ENCODE measurements at regions not wholly inside any gene's neighbourhood (a gene's known extent, or its start where the extent isn't known, plus 50 kb on each side); places are given as distances from the start of the nearest gene placed in this dataset.

DNA sequence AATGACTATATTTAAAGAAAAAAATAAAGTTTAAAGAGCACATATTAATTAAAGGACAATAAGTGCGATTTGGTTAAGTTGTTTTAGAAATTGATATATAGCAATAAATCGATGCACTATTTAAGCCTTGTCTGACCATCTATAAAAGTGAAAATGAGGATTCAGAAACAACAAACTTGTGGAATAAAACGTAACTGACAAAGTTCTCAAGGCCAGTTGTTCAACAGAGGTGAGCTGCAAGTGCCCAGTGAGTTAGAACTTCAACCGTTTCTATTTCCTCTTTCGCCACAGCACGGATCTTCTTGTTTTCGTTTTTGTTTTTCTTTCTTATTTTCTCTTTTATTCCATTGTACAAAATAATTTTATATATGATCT is 724.9 kb upstream of the ARRDC4 start:
- no peak overlapping the region for H3K27ac ChIP-seq (ENCODE audit: low read depth, low read length)
- no peak overlapping the region for H3K4me3 ChIP-seq (ENCODE audit: low read depth in 1 of 5, low read length in 5 of 5)
- H3K36me3 ChIP-seq (ENCODE audit: control insufficient read depth in 5 of 5, insufficient read depth in 5 of 5, low read length in 5 of 5) = no peaks in the 10 kb centered on the region
- H3K27me3 ChIP-seq (ENCODE audit: control insufficient read depth in 5 of 5, insufficient read depth in 4 of 5, low read length in 5 of 5) = no peaks in the 10 kb centered on the region
- H3K9ac ChIP-seq (ENCODE audit: low read length in 5 of 5) = no peak overlapping the region
- H3K9me3 ChIP-seq (ENCODE audit: control insufficient read depth in 5 of 5, low read length in 5 of 5) = peaks cover 0 to 4% (median 0%) of the 10 kb centered on the region in 5 donors
- H3K4me1 ChIP-seq (ENCODE audit: control insufficient read depth in 5 of 5, insufficient read depth in 5 of 5, low read length in 5 of 5) = peaks cover 0 to 6% (median 4%) of the 10 kb centered on the region in 5 donors

GRCh38 chr15:97236140-97236539 is 724.4 kb upstream of the ARRDC4 start:
- Histone ChIP-seq H3K27me3 (ENCODE audit: control insufficient read depth in 5 of 5, insufficient read depth in 4 of 5, low read length in 5 of 5) (no peaks in the 10 kb centered on the region), H3K27ac (ENCODE audit: low read depth, low read length) (no peak overlapping the region), H3K4me1 (ENCODE audit: control insufficient read depth in 5 of 5, insufficient read depth in 5 of 5, low read length in 5 of 5) (peaks cover 0 to 6% (median 4%) of the 10 kb centered on the region in 5 donors), H3K9me3 (ENCODE audit: control insufficient read depth in 5 of 5, low read length in 5 of 5) (peaks cover 0 to 4% (median 0%) of the 10 kb centered on the region in 5 donors), H3K9ac (ENCODE audit: low read length in 5 of 5) (no peak overlapping the region), H3K4me3 (ENCODE audit: low read depth in 1 of 5, low read length in 5 of 5) (no peak overlapping the region), H3K36me3 (ENCODE audit: control insufficient read depth in 5 of 5, insufficient read depth in 5 of 5, low read length in 5 of 5) (no peaks in the 10 kb centered on the region)

DNA sequence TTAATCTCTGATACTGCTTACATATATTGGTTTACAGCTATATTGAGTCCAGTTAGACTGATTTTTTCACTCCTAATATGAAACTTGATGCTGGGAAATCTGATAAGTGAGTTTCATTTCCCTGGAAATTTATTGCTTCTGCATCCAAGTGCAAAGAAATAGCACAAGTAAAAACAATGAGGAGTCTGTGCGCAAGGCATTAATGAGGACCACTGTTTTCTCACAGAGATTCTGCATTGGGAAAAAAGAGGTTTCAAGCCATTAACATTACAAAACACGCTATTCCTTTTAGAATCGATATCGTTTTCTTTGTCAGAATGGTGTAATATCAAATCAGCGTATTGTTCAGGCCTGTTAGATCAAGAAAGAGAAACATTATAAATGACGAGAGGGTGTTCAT is 723.3 kb upstream of the ARRDC4 start:
- Histone ChIP-seq H3K9ac (ENCODE audit: low read length in 5 of 5) (no peak overlapping the region), H3K27me3 (ENCODE audit: control insufficient read depth in 5 of 5, insufficient read depth in 4 of 5, low read length in 5 of 5) (no peaks in the 10 kb centered on the region), H3K4me1 (ENCODE audit: control insufficient read depth in 5 of 5, insufficient read depth in 5 of 5, low read length in 5 of 5) (peaks cover 0 to 6% (median 4%) of the 10 kb centered on the region in 5 donors), H3K27ac (ENCODE audit: low read depth, low read length) (no peak overlapping the region), H3K4me3 (ENCODE audit: low read depth in 1 of 5, low read length in 5 of 5) (no peak overlapping the region), H3K9me3 (ENCODE audit: control insufficient read depth in 5 of 5, low read length in 5 of 5) (peaks cover 0 to 4% (median 0%) of the 10 kb centered on the region in 5 donors), H3K36me3 (ENCODE audit: control insufficient read depth in 5 of 5, insufficient read depth in 5 of 5, low read length in 5 of 5) (no peaks in the 10 kb centered on the region)

GRCh38 chr15:97248376-97248775 is 712.1 kb upstream of the ARRDC4 start:
- Histone ChIP-seq H3K27ac (ENCODE audit: low read depth, low read length) (no peak overlapping the region), H3K9me3 (ENCODE audit: control insufficient read depth in 5 of 5, low read length in 5 of 5) (peaks cover 0 to 3% (median 0%) of the 10 kb centered on the region in 5 donors), H3K4me3 (ENCODE audit: low read depth in 1 of 5, low read length in 5 of 5) (no peak overlapping the region), H3K9ac (ENCODE audit: low read length in 5 of 5) (no peak overlapping the region), H3K27me3 (ENCODE audit: control insufficient read depth in 5 of 5, insufficient read depth in 4 of 5, low read length in 5 of 5) (no peaks in the 10 kb centered on the region), H3K36me3 (ENCODE audit: control insufficient read depth in 5 of 5, insufficient read depth in 5 of 5, low read length in 5 of 5) (no peaks in the 10 kb centered on the region), H3K4me1 (ENCODE audit: control insufficient read depth in 5 of 5, insufficient read depth in 5 of 5, low read length in 5 of 5) (no peaks in the 10 kb centered on the region)

DNA sequence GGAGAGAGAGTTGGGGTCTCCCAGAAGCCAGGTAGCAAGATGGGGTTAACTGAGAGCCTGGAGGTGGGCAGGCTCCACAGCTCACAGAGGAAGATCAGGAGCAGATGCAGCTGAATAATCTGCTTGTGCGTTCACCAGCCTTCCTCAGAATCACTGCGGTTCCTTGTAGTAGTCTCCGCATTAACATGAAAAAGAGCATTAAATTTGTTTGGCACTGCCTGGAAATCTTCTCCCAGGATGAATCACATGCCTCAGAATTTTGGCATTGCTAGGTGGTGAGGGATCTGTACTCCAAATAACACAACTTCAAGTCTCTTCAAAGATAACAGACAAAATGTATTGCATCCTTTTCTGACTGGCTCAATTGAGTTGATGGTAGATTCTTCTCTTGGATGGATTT is 700.6 kb upstream of the ARRDC4 start:
- no peak overlapping the region for H3K4me3 ChIP-seq (ENCODE audit: low read depth in 1 of 5, low read length in 5 of 5)
- no peak overlapping the region for H3K27ac ChIP-seq (ENCODE audit: low read depth, low read length)
- no peaks in the 10 kb centered on the region for H3K9me3 ChIP-seq (ENCODE audit: control insufficient read depth in 5 of 5, low read length in 5 of 5)
- no peaks in the 10 kb centered on the region for H3K4me1 ChIP-seq (ENCODE audit: control insufficient read depth in 5 of 5, insufficient read depth in 5 of 5, low read length in 5 of 5)
- H3K36me3 ChIP-seq (ENCODE audit: control insufficient read depth in 5 of 5, insufficient read depth in 5 of 5, low read length in 5 of 5) = no peaks in the 10 kb centered on the region
- H3K27me3 ChIP-seq (ENCODE audit: control insufficient read depth in 5 of 5, insufficient read depth in 4 of 5, low read length in 5 of 5) = peaks cover 0 to 2% (median 0%) of the 10 kb centered on the region in 5 donors
- no peak overlapping the region for H3K9ac ChIP-seq (ENCODE audit: low read length in 5 of 5)

DNA sequence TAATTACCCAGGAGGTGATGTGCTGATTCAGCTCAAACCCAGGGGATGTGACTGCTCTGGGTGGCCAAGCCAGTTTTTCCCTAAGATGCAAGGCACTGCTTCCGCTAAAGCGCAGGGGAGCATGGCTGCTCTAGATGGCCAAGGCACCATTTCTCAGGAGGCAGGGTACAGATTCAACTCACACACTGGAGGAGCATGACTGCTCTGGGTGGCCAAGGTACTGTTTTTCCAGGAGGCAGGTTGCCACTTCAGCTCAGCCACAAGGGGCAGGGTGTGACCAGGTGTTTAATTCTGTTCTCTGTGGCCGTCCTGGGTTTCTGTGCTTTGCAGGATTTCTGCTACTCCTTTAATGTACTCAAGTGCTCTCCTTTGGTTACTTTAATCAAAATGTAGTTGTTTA is 659.3 kb upstream of the ARRDC4 start:
- Histone ChIP-seq H3K4me3 (ENCODE audit: low read depth in 1 of 5, low read length in 5 of 5) (no peak overlapping the region), H3K9me3 (ENCODE audit: control insufficient read depth in 5 of 5, low read length in 5 of 5) (peaks cover 0 to 16% (median 13%) of the 10 kb centered on the region in 5 donors), H3K27me3 (ENCODE audit: control insufficient read depth in 5 of 5, insufficient read depth in 4 of 5, low read length in 5 of 5) (no peaks in the 10 kb centered on the region), H3K4me1 (ENCODE audit: control insufficient read depth in 5 of 5, insufficient read depth in 5 of 5, low read length in 5 of 5) (no peaks in the 10 kb centered on the region), H3K36me3 (ENCODE audit: control insufficient read depth in 5 of 5, insufficient read depth in 5 of 5, low read length in 5 of 5) (no peaks in the 10 kb centered on the region), H3K27ac (ENCODE audit: low read depth, low read length) (no peak overlapping the region), H3K9ac (ENCODE audit: low read length in 5 of 5) (no peak overlapping the region)

GRCh38 chr15:97316362-97316761 is 644.1 kb upstream of the ARRDC4 start:
- no peaks in the 10 kb centered on the region for H3K4me1 ChIP-seq (ENCODE audit: control insufficient read depth in 5 of 5, insufficient read depth in 5 of 5, low read length in 5 of 5)
- no peak overlapping the region for H3K4me3 ChIP-seq (ENCODE audit: low read depth in 1 of 5, low read length in 5 of 5)
- H3K9me3 ChIP-seq (ENCODE audit: control insufficient read depth in 5 of 5, low read length in 5 of 5) = peaks cover 0 to 3% (median 0%) of the 10 kb centered on the region in 5 donors
- no peak overlapping the region for H3K27ac ChIP-seq (ENCODE audit: low read depth, low read length)
- no peaks in the 10 kb centered on the region for H3K36me3 ChIP-seq (ENCODE audit: control insufficient read depth in 5 of 5, insufficient read depth in 5 of 5, low read length in 5 of 5)
- no peak overlapping the region for H3K9ac ChIP-seq (ENCODE audit: low read length in 5 of 5)
- H3K27me3 ChIP-seq (ENCODE audit: control insufficient read depth in 5 of 5, insufficient read depth in 4 of 5, low read length in 5 of 5) = no peaks in the 10 kb centered on the region

DNA sequence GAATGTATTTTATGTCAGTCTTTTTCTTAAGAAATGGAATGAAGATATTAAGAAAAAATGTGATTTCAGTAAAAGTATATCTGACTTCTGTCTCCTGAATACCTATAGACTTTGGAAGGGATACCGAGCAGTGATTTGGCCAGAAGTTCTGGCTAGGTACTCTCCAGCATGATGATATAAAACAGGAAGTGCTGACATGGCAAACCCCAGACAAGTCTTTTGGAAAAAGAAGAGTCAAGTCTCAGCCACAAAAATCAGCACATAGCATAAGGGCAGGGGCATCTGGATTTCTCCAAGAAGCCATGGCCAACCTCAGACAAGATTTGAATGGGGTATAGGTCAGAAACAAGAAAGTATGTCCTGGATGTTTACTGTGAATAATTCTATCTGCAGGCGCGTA is 643.3 kb upstream of the ARRDC4 start:
- Histone ChIP-seq H3K36me3 (ENCODE audit: control insufficient read depth in 5 of 5, insufficient read depth in 5 of 5, low read length in 5 of 5) (no peaks in the 10 kb centered on the region), H3K4me1 (ENCODE audit: control insufficient read depth in 5 of 5, insufficient read depth in 5 of 5, low read length in 5 of 5) (no peaks in the 10 kb centered on the region), H3K9ac (ENCODE audit: low read length in 5 of 5) (no peak overlapping the region), H3K9me3 (ENCODE audit: control insufficient read depth in 5 of 5, low read length in 5 of 5) (peaks cover 0 to 3% (median 0%) of the 10 kb centered on the region in 5 donors), H3K27ac (ENCODE audit: low read depth, low read length) (no peak overlapping the region), H3K4me3 (ENCODE audit: low read depth in 1 of 5, low read length in 5 of 5) (no peak overlapping the region), H3K27me3 (ENCODE audit: control insufficient read depth in 5 of 5, insufficient read depth in 4 of 5, low read length in 5 of 5) (no peaks in the 10 kb centered on the region)

DNA sequence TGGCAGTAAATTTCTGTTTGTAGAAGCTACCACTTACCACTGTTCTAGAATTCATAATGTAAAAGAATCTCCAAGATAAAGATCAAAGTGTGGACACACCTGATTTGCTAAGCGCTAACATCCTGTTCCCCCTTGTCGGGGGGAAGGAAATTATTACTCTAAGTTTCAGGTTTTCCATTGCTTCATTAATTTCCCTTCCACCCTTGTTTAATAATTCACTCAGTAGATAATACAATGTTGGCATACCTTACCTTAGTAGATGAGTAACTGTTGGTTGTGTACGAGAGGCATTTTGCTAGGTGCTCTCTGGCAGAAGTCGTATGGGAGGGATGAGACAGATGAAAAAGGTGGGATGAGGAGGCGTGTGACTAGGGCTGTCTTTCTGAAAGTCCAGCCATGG is 641.2 kb upstream of the ARRDC4 start:
- Histone ChIP-seq H3K4me1 (ENCODE audit: control insufficient read depth in 5 of 5, insufficient read depth in 5 of 5, low read length in 5 of 5) (no peaks in the 10 kb centered on the region), H3K9me3 (ENCODE audit: control insufficient read depth in 5 of 5, low read length in 5 of 5) (peaks cover 0 to 3% (median 0%) of the 10 kb centered on the region in 5 donors), H3K36me3 (ENCODE audit: control insufficient read depth in 5 of 5, insufficient read depth in 5 of 5, low read length in 5 of 5) (no peaks in the 10 kb centered on the region), H3K27me3 (ENCODE audit: control insufficient read depth in 5 of 5, insufficient read depth in 4 of 5, low read length in 5 of 5) (no peaks in the 10 kb centered on the region), H3K9ac (ENCODE audit: low read length in 5 of 5) (no peak overlapping the region), H3K4me3 (ENCODE audit: low read depth in 1 of 5, low read length in 5 of 5) (no peak overlapping the region), H3K27ac (ENCODE audit: low read depth, low read length) (no peak overlapping the region)

GRCh38 chr15:97346221-97346620 is 614.3 kb upstream of the ARRDC4 start:
- Histone ChIP-seq H3K9ac (ENCODE audit: low read length in 5 of 5) (no peak overlapping the region), H3K4me3 (ENCODE audit: low read depth in 1 of 5, low read length in 5 of 5) (no peak overlapping the region), H3K36me3 (ENCODE audit: control insufficient read depth in 5 of 5, insufficient read depth in 5 of 5, low read length in 5 of 5) (no peaks in the 10 kb centered on the region), H3K9me3 (ENCODE audit: control insufficient read depth in 5 of 5, low read length in 5 of 5) (peaks cover 2 to 5% (median 5%) of the 10 kb centered on the region in 5 donors), H3K27ac (ENCODE audit: low read depth, low read length) (no peak overlapping the region), H3K4me1 (ENCODE audit: control insufficient read depth in 5 of 5, insufficient read depth in 5 of 5, low read length in 5 of 5) (no peaks in the 10 kb centered on the region), H3K27me3 (ENCODE audit: control insufficient read depth in 5 of 5, insufficient read depth in 4 of 5, low read length in 5 of 5) (no peaks in the 10 kb centered on the region)

GRCh38 chr15:97350813-97351212 is 609.7 kb upstream of the ARRDC4 start:
- Histone ChIP-seq H3K27me3 (ENCODE audit: control insufficient read depth in 5 of 5, insufficient read depth in 4 of 5, low read length in 5 of 5) (peaks cover 0 to 3% (median 0%) of the 10 kb centered on the region in 5 donors), H3K9ac (ENCODE audit: low read length in 5 of 5) (no peak overlapping the region), H3K36me3 (ENCODE audit: control insufficient read depth in 5 of 5, insufficient read depth in 5 of 5, low read length in 5 of 5) (no peaks in the 10 kb centered on the region), H3K27ac (ENCODE audit: low read depth, low read length) (no peak overlapping the region), H3K4me3 (ENCODE audit: low read depth in 1 of 5, low read length in 5 of 5) (no peak overlapping the region), H3K9me3 (ENCODE audit: control insufficient read depth in 5 of 5, low read length in 5 of 5) (peaks cover 2 to 5% (median 5%) of the 10 kb centered on the region in 5 donors), H3K4me1 (ENCODE audit: control insufficient read depth in 5 of 5, insufficient read depth in 5 of 5, low read length in 5 of 5) (no peaks in the 10 kb centered on the region)
